ENCODE measurements at regions not wholly inside any gene's neighbourhood (a gene's known extent, or its start where the extent isn't known, plus 50 kb on each side); places are given as distances from the start of the nearest gene placed in this dataset.

DNA sequence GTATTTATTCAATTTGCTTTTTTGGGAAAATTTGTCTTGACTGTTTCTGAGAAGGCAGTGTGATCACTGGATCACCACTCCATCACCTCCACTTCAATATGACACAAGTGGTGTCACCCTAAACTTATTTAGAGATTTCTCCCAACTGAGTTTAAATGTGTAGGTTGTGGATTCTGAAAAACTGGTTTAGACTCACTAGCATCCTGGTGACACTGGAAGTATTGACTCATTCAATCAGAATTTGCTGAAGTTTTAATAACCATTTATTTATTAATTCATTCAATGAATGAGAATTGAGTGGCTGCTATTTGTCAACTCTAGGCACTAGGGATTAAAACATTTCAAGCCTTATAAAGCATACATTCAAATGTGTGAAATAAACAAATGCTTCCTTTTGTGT, 819.1 kb upstream of the EPHA5 start:
- TF ChIP-seq, protein P1, sequence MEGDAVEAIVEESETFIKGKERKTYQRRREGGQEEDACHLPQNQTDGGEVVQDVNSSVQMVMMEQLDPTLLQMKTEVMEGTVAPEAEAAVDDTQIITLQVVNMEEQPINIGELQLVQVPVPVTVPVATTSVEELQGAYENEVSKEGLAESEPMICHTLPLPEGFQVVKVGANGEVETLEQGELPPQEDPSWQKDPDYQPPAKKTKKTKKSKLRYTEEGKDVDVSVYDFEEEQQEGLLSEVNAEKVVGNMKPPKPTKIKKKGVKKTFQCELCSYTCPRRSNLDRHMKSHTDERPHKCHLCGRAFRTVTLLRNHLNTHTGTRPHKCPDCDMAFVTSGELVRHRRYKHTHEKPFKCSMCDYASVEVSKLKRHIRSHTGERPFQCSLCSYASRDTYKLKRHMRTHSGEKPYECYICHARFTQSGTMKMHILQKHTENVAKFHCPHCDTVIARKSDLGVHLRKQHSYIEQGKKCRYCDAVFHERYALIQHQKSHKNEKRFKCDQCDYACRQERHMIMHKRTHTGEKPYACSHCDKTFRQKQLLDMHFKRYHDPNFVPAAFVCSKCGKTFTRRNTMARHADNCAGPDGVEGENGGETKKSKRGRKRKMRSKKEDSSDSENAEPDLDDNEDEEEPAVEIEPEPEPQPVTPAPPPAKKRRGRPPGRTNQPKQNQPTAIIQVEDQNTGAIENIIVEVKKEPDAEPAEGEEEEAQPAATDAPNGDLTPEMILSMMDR (conservative IDR thresholded peaks at IDR 0.05; ENCODE audit: low read depth, low read length) = no peak
- no peak for TF ChIP-seq EZH2 (IDR thresholded peaks at IDR 0.05; ENCODE audit: borderline replicate concordance, low read depth, low read length, poor library complexity, severe bottlenecking)
